GM18867 (cell line): ENCODE measurements at regions not wholly inside any gene's neighbourhood (a gene's known extent, or its start where the extent isn't known, plus 50 kb on each side); places are given as distances from the start of the nearest gene placed in this dataset.

Experiments
- ATAC-seq: cut with Tn5 transposase; IDR thresholded peaks from one replicate; pipeline ENCODE4 v1.9.1; 2021; ENCODE audit warnings: mild to moderate bottlenecking, moderate library complexity; ENCODE audit not compliant: unreplicated experiment

DNA sequence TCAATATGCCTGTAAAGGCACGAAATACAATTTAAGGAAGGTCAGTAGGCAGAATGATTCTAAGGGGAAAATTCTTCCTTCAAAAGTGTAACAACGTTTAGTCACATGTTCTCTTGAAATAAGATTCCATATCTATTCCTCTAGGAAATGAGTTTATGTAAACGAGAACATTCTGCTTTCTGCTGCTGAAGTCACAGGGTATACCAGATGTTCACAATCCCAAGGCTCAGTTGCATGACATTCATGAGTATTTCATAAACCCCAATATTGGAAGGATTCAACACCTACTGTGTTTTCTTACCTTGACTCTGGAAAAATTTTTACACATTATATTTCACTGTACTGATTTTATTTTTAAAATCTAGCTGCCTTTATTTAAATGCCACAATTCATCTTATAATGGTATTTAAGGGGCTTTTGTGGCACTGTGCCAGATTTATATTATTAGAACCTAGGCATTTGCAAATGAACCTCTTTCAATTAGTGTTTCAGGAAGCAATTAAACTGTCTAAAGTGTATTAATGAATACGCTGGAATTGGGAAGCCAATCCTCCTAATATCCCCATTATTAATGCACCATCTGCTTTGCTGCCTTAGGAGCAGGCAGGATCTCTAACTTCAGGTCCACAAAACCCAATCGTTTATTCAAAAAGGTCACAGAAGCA lies 542.6 kb upstream of the KLHL29 start:
- ATAC-seq, result no peak

- no peak for ATAC-seq
Observed at GRCh38 chr2:22843919-22844537, 541.0 kb upstream of the KLHL29 start.

DNA sequence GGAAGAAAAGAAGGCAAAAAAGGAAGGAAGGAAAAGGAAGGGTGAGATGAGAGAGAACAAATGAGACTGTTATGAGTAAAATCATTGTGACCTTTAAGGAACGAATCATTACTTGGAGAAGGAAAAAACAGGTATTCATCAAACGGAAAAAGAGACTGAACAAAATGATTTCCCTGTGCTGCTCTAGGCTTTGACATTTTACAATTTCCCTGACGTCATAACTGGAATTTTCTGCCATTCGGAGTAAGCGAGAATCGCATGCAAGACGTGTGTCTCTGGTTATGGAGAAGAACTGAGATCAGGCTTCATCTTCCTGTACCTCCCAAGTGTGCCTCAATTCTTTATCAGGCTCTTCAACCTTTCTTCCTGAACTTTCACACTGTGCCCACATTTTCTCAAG lies 534.7 kb upstream of the KLHL29 start:
- ATAC-seq, result no peak

DNA sequence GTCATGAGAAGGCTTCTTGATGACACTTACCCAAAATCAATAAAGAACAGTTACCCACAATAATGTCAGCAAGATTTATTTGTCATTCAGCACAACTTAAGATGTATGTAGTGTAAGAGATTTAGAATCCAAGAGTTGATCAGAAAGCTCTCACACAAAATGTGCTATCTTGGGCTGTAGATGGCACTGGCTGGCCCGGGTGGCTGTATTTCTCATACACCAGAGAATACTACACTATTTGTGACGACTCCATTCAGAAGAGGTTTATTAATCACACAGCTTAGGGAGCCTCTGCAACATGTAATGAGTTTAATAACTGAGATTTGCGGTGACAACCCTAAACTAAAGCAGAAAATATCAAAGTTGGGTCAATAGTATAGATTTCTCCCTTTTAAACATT lies 530.4 kb upstream of the KLHL29 start:
- no peak for ATAC-seq

DNA sequence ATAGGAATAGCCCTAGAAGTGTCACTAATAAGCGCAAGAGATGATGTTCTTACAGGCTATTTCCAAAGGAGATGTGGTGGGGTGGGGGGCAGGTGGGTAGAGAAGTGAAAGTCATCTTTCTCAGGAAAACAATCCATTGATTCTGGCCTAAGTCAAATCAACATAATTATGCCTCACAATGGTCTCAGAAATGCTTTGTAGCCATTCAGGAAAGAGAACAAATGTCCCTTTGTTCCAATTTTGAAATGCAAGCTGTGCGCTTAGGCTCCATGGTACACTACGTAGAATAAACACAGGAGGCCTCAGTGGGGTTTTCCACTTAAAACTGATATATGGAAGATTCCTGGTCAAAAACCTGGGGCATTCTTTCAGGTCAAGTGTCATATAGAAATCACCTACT lies 529.9 kb upstream of the KLHL29 start:
- no peak for ATAC-seq

DNA sequence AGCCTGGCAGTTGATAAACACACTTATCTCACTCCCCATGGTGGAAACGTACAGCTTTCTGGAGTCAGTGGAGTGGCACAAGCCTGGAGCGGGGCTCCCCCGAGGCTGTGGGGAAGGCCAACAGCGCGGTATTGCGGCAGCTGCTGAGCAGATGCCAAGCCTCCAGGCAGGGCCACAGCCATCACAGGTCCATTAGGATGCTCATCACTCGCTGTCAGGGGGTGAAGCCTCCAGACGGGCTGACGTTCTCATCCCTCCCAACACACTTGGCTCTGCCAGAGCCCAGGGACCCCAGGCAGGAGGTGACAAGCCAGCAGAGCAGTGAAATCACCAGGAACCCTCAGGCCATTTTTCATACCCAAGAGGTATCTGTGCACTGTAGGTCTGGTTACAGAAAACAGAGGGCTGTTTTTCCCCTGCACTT lies 529.2 kb upstream of the KLHL29 start:
- ATAC-seq, result no peak

DNA sequence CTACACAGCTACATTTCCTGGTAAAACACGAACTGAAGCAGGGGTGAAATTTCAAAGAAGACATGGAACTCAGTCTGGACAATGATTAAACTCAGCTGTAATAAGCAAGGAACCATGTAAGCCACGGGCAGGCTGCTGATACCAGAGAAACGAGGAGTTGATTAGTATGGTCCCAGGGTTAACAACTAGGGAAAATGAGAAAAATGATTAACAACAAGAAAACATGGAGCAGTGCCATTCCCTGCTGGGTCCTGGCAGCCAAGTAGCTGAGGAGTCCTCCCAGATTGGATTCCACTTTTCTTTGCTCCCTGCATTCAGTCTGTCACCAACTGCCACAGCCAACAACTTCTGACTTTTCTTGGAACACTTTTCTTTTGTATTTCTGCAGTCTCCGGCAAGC lies 517.0 kb upstream of the KLHL29 start:
- ATAC-seq, result no peak

DNA sequence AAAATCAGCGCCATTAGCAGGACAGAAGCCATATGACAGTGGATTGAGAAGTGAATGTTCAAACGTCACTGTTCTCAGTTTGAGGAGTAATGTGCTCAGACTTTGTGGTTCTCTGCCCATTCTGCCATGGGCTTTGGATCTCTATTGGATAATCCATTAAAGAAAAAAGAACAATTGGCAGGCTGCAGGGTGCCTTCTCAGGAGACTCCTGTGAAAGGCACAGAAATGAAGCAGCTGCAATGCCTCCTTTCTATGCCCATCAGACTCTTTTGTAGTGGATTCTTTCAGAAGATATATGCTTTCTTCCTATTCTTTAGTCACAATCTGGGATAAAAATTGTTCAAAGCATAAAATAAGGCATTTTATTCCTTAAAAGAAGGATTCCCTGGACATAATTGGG lies 506.9 kb upstream of the KLHL29 start:
- no peak for ATAC-seq

GRCh38 chr2:22879009-22879863 lies 505.7 kb upstream of the KLHL29 start:
- ATAC-seq, result no peak

DNA sequence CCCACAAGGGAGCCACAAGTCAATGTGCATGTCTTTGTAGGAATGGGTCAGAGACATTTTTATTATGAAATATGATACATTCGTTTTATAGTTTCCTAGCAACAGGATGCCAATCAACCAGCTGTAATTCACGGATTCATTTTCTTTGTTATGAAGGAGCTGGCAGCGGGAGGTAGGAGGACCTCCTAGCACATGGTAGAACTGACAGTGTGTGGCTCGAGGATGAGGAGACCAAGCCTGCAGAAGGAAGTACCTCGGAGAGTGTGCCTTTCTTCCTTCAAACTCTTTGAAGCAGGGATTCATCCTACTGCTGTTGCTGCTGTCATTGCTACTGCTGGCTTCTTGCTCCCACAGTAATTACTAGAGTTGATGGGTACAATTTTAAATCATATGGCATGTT lies 504.8 kb upstream of the KLHL29 start:
- ATAC-seq, result no peak

GRCh38 chr2:22882011-22882410 lies 503.0 kb upstream of the KLHL29 start:
- no peak for ATAC-seq

DNA sequence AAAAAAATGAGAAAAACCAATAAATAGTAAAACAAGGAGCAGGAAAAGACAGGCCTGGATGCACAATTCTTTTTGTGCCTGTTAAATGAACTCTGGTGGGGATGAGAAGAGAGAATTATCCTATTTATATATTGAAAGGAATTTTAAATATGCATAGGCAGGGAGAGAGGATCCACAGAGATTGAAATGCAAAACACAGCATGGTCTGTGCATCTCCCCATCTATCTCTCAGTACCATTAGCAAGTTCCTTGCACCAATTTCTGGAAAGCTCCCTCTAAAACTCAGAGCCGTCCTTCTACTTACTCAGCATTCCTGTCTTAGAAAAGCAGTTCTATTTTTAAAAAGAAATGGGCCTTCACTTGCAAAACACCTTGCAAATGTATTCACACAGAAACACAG lies 502.3 kb upstream of the KLHL29 start:
- no peak for ATAC-seq

GRCh38 chr2:22883054-22883453 lies 501.9 kb upstream of the KLHL29 start:
- no peak for ATAC-seq

DNA sequence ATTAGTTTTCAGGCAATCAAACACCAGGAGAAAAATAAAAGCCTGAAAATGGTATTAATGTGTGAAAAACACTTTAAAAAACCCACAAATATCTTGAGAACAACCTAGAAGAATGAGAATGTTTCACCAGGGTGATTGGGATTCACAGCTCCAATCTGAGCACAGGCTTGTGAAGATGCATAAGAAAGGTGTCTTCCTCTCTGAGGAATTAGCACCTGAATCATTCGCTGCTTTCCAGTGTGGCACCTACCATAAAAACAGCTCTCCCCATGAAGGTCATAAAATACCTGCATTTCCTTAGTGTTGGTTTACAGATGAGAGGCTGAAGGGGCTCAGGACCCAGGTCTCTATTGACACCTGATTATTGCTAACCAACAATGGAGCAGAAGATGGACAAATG lies 499.7 kb upstream of the KLHL29 start:
- ATAC-seq, result no peak

GRCh38 chr2:22887426-22887825 lies 497.6 kb upstream of the KLHL29 start:
- no peak for ATAC-seq

GRCh38 chr2:22887845-22888244 lies 497.1 kb upstream of the KLHL29 start:
- ATAC-seq, result no peak

- no peak for ATAC-seq
Observed at GRCh38 chr2:22890132-22890531, 494.8 kb upstream of the KLHL29 start.

GRCh38 chr2:22893761-22894517 lies 491.0 kb upstream of the KLHL29 start:
- no peak for ATAC-seq

GRCh38 chr2:22894761-22895160 lies 490.2 kb upstream of the KLHL29 start:
- ATAC-seq, result no peak

- ATAC-seq, result no peak
Observed at GRCh38 chr2:22897428-22897827, 487.6 kb upstream of the KLHL29 start.

DNA sequence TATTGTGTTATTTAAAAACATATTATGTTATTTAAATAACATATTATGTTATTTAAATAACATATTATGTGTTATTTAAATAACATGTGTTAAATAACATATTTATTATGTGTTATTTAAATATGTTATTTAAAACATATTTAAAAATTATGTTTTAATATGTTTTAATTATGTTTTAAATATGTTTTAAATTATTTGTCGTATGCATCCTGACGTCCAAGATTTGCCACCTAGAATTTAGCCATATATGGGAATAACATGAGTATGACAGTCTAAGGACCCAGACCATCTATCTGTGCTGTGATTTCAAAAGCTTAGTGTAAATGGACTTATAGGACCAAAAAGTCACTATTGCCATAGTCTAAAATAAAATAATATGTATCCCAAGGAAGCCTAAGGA lies 484.3 kb upstream of the KLHL29 start:
- no peak for ATAC-seq
